Lower lobe of right lung (tissue), 2 donors: ENCODE measurements at regions not wholly inside any gene's neighbourhood (a gene's known extent, or its start where the extent isn't known, plus 50 kb on each side); places are given as distances from the start of the nearest gene placed in this dataset.

Experiments
- ATAC-seq, 2 donors: fragments of 200-7000 bp; cut with Tn5 transposase; one replicate each; pipeline ENCODE4 v1.9.1; 2020 to 2022; ENCODE audit warnings: mild to moderate bottlenecking in 2 of 2, moderate library complexity in 2 of 2
- DNase-seq: peaks from one replicate; pipeline ENCODE4 v3.0.0-alpha.2; 2020
- H3K27ac ChIP-seq: fragments of 200-600 bp; one replicate; pipeline ENCODE4 v1.8.0; 2022
- H3K27me3 ChIP-seq: fragments of 200-600 bp; one replicate; pipeline ENCODE4 v1.8.0; 2022; ENCODE audit warnings: low read depth
- H3K36me3 ChIP-seq: fragments of 200-600 bp; one replicate; pipeline ENCODE4 v1.8.0; 2022; ENCODE audit warnings: mild to moderate bottlenecking
- H3K4me1 ChIP-seq: fragments of 200-600 bp; one replicate; pipeline ENCODE4 v1.8.0; 2022
- H3K4me3 ChIP-seq: fragments of 200-600 bp; one replicate; pipeline ENCODE4 v1.8.0; 2022; ENCODE audit warnings: mild to moderate bottlenecking
- H3K9me3 ChIP-seq: fragments of 200-600 bp; one replicate; pipeline ENCODE4 v1.8.0; 2022
- intact Hi-C: fragments of 100-400 bp; cut with DNase I; formaldehyde crosslinking; loops from one replicate; pipeline ENCODE4 v1.11.0; 2022
- TF ChIP-seq, protein P1 (sequence below): fragments of 200-600 bp; IDR thresholded peaks from one replicate; pipeline ENCODE4 v1.8.0; 2022; ENCODE audit warnings: antibody characterized with exemption, mild to moderate bottlenecking
- donor health status: DM: no; HTN: yes; CAD: no; lungs with severe emphysema.

DNA sequence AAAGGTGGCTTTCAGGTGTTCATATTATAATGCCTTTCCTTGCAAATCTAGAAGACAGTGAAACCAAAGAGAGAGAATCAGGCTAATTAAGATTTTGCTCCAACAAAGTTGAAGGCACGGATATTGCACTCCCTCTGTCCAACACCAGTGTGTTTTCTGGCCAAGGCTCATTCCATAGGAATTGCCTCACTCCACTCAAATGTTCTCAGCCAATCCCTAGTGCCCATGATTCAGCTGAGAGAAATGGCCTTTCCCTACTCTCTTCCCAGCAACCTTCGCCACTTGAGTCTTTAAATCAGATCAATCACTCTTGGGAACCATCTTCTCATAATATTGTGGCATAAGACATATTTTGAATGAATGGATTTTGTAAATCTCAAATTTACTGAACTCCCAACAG lies 768.2 kb upstream of the ACVR2A start:
- H3K4me1 ChIP-seq = no peaks in the 10 kb centered on the region
- TF ChIP-seq, protein P1, sequence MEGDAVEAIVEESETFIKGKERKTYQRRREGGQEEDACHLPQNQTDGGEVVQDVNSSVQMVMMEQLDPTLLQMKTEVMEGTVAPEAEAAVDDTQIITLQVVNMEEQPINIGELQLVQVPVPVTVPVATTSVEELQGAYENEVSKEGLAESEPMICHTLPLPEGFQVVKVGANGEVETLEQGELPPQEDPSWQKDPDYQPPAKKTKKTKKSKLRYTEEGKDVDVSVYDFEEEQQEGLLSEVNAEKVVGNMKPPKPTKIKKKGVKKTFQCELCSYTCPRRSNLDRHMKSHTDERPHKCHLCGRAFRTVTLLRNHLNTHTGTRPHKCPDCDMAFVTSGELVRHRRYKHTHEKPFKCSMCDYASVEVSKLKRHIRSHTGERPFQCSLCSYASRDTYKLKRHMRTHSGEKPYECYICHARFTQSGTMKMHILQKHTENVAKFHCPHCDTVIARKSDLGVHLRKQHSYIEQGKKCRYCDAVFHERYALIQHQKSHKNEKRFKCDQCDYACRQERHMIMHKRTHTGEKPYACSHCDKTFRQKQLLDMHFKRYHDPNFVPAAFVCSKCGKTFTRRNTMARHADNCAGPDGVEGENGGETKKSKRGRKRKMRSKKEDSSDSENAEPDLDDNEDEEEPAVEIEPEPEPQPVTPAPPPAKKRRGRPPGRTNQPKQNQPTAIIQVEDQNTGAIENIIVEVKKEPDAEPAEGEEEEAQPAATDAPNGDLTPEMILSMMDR = no peak
- no peaks in the 10 kb centered on the region for H3K27me3 ChIP-seq
- intact Hi-C loops = no loop called here
- no peaks in the 10 kb centered on the region for H3K9me3 ChIP-seq
- H3K4me3 ChIP-seq = no peak overlapping the region
- H3K36me3 ChIP-seq = no peaks in the 10 kb centered on the region
- no peak overlapping the region for H3K27ac ChIP-seq
- no peak for DNase-seq
- no peak for ATAC-seq

GRCh38 chr2:147068071-147068470 lies 776.8 kb upstream of the ACVR2A start:
- Histone ChIP-seq H3K27me3 (no peaks in the 10 kb centered on the region), H3K27ac (no peak overlapping the region), H3K36me3 (no peaks in the 10 kb centered on the region), H3K4me1 (no peaks in the 10 kb centered on the region), H3K4me3 (no peak overlapping the region), H3K9me3 (no peaks in the 10 kb centered on the region)
- no peak for ATAC-seq
- TF ChIP-seq, protein P1 = no peak
- intact Hi-C loops = no loop called here
- DNase-seq = no peak

DNA sequence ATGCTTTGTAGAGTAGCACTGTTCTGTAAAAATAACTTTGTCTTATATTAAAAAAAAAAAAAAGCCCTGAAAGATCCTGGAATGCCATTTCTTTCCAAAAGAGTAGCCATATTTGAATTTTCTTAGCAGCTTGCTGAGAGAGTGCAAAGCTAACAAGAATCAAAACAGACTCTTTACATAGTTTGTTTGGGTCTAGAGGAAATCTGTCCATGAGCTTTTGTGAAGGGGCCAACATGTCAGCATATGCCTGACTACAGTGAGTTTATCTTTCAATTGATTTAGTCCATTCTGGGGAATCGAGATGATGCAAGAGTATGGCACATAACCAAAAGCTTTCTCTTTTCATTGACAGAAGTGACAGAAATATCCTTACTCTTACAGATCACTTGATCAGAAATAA lies 777.7 kb upstream of the ACVR2A start:
- H3K9me3 ChIP-seq = no peaks in the 10 kb centered on the region
- TF ChIP-seq, protein P1 = no peak
- no peaks in the 10 kb centered on the region for H3K27me3 ChIP-seq
- DNase-seq (no peak), ATAC-seq (no peak)
- no peak overlapping the region for H3K4me3 ChIP-seq
- no peak overlapping the region for H3K27ac ChIP-seq
- H3K4me1 ChIP-seq = no peaks in the 10 kb centered on the region
- intact Hi-C loops = no loop called here
- H3K36me3 ChIP-seq = no peaks in the 10 kb centered on the region

GRCh38 chr2:147062073-147062472 lies 782.8 kb upstream of the ACVR2A start:
- DNase-seq = no peak
- TF ChIP-seq, protein P1 = no peak
- Histone ChIP-seq H3K9me3 (no peaks in the 10 kb centered on the region), H3K27me3 (no peaks in the 10 kb centered on the region), H3K27ac (no peak overlapping the region), H3K4me3 (no peak overlapping the region), H3K36me3 (no peaks in the 10 kb centered on the region), H3K4me1 (no peaks in the 10 kb centered on the region)
- no peak for ATAC-seq
- intact Hi-C loops = no loop called here

- no peaks in the 10 kb centered on the region for H3K9me3 ChIP-seq
- no peaks in the 10 kb centered on the region for H3K4me1 ChIP-seq
- ATAC-seq (no peak), DNase-seq (no peak)
- TF ChIP-seq, protein P1 = no peak
- no peak overlapping the region for H3K4me3 ChIP-seq
- H3K36me3 ChIP-seq = no peaks in the 10 kb centered on the region
- no peak overlapping the region for H3K27ac ChIP-seq
- H3K27me3 ChIP-seq = no peaks in the 10 kb centered on the region
- intact Hi-C loops = no loop called here
Observed at GRCh38 chr2:147061269-147061668, 783.6 kb upstream of the ACVR2A start.
